K562 (cell line): ENCODE measurements at regions not wholly inside any gene's neighbourhood (a gene's known extent, or its start where the extent isn't known, plus 50 kb on each side); places are given as distances from the start of the nearest gene placed in this dataset.

Source experiments
- SP1 ChIP-seq: sonication (generic); formaldehyde crosslinking; IDR thresholded peaks from 2 replicates; pipeline ENCODE4 v1.8.1; 2022; ENCODE audit warnings: mild to moderate bottlenecking, missing genetic modification reagents
- SRF ChIP-seq, 2 experiments: fragments of 250-450, 450-650 bp in 1 of 2; sonication (Bioruptor Pico) in 1 of 2; sonication (generic) in 1 of 2; formaldehyde crosslinking; IDR thresholded peaks; 2 replicates each; pipeline versions ENCODE4 v1.5.0 to v1.5.1; 2020 to 2022; ENCODE audit warnings: mild to moderate bottlenecking in 1 of 2, missing genetic modification reagents in 1 of 2
- ZNF778 ChIP-seq: fragments of 450-650 bp; formaldehyde crosslinking; IDR thresholded peaks from 2 replicates; pipeline ENCODE4 v1.4.0; 2020; ENCODE audit warnings: mild to moderate bottlenecking, moderate library complexity
- ZNF780A ChIP-seq: fragments of 250-450 bp; sonication (Bioruptor Pico); IDR thresholded peaks from 2 replicates; pipeline ENCODE4 v1.5.0; 2021; ENCODE audit warnings: mild to moderate bottlenecking
- TF ChIP-seq, protein P1 (sequence below): sonication (generic); formaldehyde crosslinking; IDR thresholded peaks from 2 replicates; pipeline ENCODE4 v1.9.0; 2022; ENCODE audit warnings: mild to moderate bottlenecking, missing genetic modification reagents
- TF ChIP-seq, protein P2 (sequence below), 3 experiments: IDR thresholded peaks in 2 of 3; conservative IDR thresholded peaks in 1 of 3; 2 replicates each; pipeline ENCODE4 v1.5.1; 2011 to 2012; ENCODE audit warnings: low read length in 3 of 3, mild to moderate bottlenecking in 3 of 3, control low read depth in 2 of 3, improper control_type of control experiment in 1 of 3, inconsistent platforms in 1 of 3, low read depth in 1 of 3, mixed read lengths in 1 of 3, moderate library complexity in 1 of 3; ENCODE audit not compliant: insufficient read depth in 2 of 3
- TF ChIP-seq, protein P3 (sequence below): fragments of 450-650 bp; IDR thresholded peaks from 2 replicates; pipeline ENCODE4 v1.6.1; 2016; ENCODE audit warnings: missing biosample characterization, missing genetic modification characterization

DNA sequence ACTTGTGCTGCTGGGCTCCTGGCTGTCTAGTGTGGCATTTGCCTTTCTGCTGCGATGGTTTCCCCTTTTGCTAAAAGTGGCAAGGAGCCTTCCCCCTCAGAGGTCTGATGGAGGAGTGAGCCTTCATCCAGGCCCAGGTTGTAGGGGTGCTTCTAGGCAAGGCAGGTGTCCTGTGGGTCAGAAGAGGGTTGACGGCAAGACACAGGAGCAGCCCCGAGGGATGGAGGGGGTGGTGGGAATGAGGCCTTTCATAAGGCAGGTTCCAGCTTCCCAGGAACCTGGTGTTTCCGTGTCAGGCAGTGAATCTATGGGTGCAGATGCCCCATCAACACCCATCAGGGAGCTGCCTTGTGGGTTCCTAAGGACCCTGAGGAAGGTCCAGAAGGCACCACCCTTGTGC lies 63.0 kb upstream of the TAMM41 start:
- TF ChIP-seq, protein P1, sequence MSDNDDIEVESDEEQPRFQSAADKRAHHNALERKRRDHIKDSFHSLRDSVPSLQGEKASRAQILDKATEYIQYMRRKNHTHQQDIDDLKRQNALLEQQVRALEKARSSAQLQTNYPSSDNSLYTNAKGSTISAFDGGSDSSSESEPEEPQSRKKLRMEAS (CRISPR knock-in tag): no peak
- TF ChIP-seq ZNF778 (CRISPR knock-in tag) (no peak), SRF (CRISPR knock-in tag; IDR thresholded peaks at IDR 0.05) (no peak), SP1 (no peak), ZNF780A (CRISPR knock-in tag) (no peak)
- TF ChIP-seq, protein P2, sequence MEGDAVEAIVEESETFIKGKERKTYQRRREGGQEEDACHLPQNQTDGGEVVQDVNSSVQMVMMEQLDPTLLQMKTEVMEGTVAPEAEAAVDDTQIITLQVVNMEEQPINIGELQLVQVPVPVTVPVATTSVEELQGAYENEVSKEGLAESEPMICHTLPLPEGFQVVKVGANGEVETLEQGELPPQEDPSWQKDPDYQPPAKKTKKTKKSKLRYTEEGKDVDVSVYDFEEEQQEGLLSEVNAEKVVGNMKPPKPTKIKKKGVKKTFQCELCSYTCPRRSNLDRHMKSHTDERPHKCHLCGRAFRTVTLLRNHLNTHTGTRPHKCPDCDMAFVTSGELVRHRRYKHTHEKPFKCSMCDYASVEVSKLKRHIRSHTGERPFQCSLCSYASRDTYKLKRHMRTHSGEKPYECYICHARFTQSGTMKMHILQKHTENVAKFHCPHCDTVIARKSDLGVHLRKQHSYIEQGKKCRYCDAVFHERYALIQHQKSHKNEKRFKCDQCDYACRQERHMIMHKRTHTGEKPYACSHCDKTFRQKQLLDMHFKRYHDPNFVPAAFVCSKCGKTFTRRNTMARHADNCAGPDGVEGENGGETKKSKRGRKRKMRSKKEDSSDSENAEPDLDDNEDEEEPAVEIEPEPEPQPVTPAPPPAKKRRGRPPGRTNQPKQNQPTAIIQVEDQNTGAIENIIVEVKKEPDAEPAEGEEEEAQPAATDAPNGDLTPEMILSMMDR (IDR thresholded peaks at IDR 0.05 in 2 of 3, conservative IDR thresholded peaks at IDR 0.05 in 1 of 3; ENCODE audit: insufficient read depth in 2 of 3, low read depth in 1 of 3, low read length in 3 of 3): no peak
- TF ChIP-seq, protein P3, sequence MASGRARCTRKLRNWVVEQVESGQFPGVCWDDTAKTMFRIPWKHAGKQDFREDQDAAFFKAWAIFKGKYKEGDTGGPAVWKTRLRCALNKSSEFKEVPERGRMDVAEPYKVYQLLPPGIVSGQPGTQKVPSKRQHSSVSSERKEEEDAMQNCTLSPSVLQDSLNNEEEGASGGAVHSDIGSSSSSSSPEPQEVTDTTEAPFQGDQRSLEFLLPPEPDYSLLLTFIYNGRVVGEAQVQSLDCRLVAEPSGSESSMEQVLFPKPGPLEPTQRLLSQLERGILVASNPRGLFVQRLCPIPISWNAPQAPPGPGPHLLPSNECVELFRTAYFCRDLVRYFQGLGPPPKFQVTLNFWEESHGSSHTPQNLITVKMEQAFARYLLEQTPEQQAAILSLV (tag): no peak
